ENCODE measurements at regions not wholly inside any gene's neighbourhood (a gene's known extent, or its start where the extent isn't known, plus 50 kb on each side); places are given as distances from the start of the nearest gene placed in this dataset.

DNA sequence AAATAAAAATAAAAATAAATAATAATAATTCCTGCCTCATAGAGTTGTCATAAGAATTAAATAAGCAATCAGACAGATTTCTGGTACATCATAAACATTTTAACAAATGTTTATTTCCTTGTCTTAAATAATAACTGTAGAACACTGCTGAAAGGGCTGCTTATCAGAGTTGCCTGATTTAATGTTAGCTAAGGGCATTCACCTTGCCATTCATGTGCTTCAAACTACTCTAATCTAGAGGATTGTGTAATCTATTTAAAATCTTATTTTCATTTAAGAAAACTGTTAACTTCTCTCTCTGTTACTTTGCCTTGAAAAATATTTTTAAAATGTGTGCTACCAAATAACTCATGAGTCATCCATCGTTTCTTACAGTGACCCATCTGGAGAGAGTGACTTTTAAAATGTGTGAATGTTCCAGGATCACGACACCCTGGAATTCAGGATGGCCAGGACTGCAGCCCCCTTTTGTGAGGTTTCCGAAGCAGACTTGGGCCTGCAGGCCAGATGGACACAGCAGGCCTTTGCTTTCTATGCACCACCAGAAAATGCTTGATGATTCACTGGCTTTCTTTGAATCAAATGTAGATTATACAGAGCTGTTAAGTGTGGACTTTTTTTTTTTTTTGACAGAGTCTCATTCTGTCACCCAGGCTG is 109.1 kb upstream of the TNS3 start:
- DNase-seq (ENCODE audit: low spot score) = peak; percentile 49

DNA sequence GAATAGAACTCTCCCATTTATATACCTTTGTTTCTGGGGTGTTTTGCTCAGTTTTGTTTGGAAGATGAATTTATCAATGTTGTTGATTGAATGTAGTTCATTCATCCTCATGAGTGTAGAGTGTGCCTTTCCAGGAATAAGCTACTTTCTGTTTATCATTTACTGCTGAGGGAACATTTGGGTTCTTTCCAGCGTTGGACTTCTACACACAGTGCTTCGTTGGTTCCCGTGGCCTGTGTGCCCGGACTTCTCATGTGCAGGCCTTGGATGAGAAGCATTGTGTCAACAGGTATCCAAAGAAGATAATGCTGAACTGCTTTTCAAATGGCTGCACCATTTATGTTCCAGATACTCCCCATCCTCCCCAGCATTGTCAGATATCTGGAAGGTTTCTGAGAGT is 107.6 kb upstream of the TNS3 start:
- no peak for DNase-seq (ENCODE audit: low spot score)

DNA sequence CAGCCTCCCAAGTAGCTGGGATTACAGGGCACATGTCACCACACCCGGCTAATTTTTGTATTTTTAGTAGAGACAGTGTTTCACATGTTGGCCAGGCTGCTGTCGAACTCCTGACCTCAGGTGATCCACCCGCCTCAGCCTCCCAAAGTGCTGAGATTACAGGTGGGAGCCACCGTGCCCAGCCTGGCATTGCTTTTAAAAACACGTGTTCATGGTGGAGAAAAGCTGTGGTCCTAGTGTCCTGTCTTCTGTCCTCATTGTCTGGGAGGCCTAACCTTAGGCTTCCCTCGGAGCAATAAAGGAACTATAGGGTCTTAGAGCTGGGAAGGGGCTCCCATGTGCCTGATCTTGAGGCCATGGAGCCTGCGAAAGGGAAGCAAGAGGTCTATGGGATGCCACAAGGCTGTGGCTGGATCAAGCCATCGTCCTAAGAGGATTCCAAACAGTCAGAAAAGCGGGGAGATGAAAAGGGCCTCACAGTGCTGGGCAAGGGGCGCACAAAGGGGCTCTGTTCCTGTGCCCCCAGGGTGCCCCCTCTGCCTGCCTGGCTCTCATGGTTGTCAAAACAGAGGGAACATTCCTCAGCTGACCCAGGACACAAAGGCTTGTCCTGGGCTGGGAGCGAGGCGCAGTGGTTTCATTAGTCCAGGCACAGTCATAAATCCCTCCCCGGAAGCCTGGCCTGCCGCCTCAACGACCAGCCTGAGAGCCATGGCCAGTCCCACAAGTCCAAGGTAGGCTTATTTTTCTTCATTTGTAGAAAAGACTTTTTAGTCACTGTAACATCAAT is 106.6 kb upstream of the TNS3 start:
- no peak for DNase-seq (ENCODE audit: low spot score)

DNA sequence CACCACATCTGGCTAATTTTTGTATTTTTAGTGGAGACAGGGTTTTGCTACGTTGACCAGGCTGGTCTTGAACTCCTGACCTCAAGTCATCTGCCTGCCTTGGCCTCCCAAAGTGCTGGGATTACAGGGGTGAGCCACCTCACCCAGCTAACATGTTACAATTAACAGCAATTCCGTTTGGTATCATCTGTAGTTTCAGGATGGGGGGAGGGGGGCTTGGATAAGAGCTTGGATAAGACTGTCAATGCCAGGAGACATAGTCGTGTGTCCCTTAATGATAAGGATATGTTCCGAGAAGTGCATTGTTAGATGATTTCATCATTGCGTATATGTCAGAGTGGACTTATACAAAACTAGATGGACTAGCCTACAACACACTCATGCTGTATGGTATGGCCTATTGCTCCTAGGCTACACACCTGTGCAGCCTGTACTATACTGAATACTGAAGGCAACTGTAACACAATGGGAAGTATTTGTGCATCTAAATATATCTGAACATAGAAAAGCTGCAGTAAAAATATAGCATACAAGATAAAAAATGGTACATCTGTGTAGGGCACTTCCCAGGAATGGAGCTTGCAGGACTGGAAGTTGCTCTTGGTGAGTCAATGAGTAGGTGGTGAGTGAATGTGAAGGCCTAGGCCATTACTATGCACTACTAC is 103.9 kb upstream of the TNS3 start:
- DNase-seq (ENCODE audit: low spot score) = no peak

DNA sequence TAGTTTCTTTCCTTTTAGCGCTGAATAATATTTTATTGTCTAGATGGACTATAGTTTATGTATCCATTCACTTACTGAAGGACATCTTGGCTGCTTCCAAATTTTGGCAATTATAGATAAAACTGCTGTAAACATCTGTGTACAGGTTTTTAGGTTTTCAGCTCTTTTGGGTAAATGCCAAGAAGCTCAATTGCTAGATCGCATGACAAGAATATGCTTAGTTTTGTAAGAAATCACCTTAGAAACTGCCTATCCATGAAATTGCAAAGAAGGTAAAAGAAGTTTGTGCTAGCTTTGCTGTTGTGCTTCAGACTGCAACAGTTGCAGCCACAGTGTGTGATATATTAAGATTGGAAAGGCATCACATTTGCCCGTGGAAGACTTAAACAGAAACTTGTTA is 103.2 kb upstream of the TNS3 start:
- DNase-seq (ENCODE audit: low spot score) = no peak

DNA sequence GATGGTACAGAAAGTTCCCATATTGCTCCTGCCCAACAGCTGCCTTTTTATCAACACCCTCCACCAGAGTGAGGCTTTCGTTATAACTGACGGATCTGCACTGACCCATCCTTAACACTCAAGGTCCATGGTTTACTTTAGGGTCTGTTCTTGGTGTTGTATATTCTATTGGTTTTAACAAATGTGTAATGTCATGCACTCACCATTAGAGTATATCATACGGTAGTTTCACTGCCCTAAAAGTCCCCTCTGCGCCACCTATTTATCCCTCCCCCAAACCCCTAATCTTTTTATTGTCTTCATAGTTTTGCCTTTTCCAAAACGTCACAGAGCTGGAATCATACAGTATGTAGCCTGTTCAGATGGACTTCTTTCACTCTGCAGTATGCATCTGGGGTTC is 102.8 kb upstream of the TNS3 start:
- no peak for DNase-seq (ENCODE audit: low spot score)

DNA sequence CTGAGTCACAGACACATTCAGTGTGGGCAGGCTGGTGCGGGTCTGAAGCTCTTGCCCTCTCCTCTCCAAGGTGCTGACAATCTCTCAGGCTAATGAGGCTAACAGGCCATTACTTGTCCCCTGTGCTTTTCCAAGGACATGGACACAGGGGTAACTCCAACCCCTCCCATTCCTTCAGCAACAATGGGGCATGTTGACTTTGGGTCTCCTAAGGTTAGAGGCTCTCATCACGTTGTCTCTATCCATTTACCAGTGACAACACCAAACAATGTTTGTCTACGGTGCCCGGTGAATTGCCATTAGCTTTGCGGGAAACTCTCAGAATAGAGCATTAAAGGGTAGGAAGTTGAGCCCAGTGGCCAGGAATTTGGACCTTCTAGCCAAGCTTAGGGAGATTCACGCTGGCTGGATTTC is 101.6 kb upstream of the TNS3 start:
- no peak for DNase-seq (ENCODE audit: low spot score)

DNA sequence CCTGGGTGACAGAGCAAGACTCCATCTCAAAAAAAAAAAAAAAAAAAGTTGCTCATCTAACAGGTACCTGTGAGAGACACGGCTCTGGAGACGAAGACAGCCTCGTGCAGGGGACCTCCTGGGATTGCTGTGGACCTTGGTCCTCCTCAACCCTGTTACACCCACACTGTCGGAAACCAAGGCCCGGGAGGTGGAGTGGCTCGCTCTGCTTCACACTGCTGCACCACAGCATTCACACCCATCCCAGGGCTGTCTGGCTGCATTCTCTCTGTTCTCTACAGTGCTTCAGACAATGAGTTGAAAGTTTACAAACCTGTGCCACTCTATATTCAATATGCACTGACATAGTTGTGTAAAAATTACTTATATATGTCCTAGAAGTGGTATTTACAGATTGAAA is 101.0 kb upstream of the TNS3 start:
- no peak for DNase-seq (ENCODE audit: low spot score)

DNA sequence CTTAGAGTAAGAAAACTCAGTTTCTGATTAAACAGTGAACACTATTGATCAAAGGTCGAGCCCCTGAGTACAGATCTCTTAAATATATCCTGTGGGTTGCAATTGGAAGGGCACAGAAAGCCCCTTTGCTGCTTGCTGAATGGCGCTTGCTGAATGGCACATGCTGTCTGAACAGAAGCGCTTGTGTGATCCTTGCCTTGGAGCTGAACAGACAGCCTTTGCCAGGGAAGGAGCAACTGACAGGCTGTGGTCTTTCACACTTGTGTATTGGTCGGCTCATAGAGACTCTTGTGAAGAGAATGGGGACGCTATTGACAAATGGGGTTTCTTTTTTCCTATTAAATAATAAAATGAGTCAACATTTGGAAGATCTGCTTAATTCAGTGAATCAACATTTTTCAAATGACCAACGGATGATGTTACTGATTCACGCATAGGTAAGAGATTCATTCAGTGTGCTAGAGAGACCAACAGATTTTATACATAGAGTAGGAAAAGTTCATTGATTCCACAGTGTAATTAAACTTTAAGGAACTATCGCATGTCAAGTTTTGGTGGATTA is 99.4 kb upstream of the TNS3 start:
- no peak for DNase-seq (ENCODE audit: low spot score)

DNA sequence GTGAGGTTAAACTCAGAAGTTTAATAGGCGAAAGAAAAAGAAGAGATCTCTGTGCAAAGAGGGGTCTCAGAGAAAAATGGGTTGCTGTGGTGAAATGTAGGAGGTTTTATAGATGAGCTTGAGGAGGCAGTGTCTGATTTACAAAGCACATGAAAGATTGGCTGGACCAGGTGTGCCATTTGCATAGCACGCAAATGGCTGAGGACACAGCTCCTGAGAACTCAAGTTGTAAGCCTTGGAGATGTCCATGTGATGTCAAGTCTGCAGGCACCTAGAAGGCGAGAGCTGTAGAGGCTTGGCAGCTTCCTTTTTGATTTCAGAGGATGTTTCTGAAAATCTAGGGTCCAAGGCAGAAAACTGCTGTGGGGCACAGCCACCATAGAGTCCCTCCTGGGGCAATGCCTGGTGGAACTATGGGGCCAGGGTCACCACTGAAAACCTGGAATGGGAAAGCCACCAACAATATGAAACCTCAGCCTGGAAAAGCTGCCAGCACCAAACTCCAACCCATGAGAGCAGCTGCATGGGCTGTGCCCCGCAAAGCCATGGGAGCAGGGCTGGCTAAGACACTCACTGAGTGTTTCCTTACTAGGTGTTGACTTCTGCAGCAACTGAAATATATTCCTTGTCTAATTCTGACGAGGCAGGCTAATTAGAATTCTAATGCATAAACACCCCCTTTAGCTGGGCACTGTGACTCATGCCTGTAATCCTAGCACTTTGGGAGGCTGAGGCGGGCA is 96.9 kb upstream of the TNS3 start:
- DNase-seq (ENCODE audit: low spot score) = no peak

DNA sequence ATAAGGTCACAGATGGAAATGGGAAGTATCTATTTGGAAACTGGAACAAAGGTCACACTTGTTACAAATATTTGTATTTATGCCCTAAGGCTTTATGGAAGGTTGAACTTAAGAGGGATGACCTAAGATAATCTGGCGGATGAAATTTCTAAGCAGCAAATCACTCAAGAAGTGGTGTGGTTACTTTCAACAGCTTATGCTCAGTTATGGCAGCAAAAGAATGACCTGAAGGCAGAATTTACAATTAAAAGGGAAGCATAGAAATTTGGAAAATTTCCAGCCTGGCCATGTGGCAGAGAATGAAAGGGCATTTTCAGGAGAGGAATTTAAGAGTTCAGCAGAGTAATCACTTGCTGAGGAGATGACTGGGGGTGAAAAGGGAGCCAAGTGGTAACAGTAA is 95.8 kb upstream of the TNS3 start:
- DNase-seq (ENCODE audit: low spot score) = peak; percentile 35

DNA sequence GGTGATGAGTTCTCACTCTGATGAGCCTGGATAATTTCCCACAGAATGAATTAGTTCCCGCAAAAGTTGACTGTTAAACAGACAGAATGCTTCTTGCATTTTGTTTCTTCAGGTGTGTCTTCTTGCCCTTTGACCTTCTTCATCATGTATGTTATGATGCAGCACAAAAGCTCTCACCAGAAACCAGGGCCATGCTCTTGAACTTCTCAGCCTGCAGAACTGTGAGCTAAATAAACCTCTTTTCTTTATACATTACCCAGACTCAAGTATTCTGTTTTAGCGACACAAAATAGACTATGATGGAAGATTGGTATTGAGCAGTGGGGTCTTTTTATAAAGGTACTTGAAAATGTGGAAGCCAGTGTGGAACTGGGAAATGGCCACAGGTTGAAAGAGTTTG is 95.2 kb upstream of the TNS3 start:
- no peak for DNase-seq (ENCODE audit: low spot score)

DNA sequence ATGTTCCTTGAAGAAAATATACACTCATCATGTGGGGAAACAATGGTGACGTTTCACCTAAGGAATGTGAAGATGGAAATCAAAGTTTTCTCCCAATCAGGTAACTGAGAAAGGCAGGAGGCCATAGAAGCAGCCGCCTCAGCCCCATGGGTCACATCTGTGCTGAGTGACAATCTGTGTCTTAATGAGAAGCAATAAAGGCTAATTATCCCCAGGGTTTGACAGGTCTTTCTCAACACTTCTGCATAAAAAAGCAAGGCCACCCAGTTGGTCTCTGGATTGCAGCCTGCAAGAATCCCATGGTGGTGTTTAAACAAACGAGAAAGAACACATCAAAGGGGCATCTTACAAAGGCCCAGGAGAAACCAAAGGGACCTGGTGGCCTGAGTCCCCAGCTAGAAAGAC is 91.1 kb upstream of the TNS3 start:
- peak; percentile 43 for DNase-seq (ENCODE audit: low spot score)

DNA sequence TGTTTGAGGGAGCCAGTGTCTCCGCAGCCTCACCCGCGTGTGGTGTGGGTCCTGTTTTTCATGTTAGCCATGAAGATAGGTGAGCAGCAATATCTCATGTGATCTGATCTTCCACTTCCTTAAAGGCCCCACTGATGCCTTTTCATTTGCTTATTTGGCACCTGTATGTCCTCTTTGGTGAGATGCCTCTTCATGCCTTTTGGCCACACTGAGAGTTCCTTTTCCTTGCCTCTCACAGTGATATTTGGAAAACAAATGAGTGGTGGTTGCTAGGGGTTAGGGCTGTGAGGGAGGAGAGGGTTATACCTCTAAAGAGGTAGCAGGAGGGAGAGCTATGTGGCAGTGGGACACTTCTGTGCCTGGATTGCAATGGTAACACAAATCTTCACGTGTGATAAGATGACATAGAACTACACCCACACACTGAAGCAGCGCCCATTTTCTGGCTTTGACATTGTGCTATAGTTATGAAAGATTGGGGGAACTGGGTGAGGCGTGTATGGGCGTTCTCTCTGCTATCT is 90.4 kb upstream of the TNS3 start:
- DNase-seq (ENCODE audit: low spot score) = no peak

DNA sequence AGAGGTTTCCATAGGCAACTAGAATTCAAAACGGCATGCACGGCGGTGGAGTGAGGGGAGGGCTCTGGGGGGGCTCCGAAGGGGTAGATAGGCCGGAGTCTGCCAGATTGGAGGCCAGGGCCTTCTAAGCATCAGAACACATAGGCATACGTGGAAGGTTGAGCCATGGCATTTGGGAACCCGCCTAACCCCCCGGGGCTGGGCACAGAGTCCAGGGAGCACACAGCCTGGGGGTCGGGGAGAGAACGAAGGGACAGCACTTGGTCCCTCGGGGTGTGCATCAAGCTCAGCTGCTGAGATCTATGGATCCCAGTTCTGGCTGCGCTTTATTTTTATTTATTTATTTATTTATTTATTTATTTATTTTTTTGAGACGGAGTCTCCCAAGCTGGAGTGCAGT is 89.4 kb upstream of the TNS3 start:
- no peak for DNase-seq (ENCODE audit: low spot score)

DNA sequence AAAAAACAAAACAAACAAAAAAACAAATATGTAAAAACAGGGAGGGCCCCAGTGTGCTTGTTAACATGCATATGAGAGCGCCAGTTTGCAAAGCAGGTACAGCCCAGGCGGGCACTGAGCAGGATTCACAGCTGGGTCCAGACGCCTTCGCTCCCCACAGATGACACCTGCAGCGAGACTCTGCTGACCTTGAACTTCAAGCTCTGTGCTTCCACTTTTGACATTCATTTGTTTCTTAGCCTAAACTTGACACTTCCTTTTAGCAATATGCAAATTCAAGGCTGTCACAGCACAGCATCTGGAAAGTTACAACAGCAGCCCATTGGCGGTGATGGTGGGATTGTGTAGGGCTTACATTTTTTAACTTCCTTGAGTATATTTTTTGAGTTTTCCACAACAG is 88.8 kb upstream of the TNS3 start:
- DNase-seq (ENCODE audit: low spot score) = no peak

DNA sequence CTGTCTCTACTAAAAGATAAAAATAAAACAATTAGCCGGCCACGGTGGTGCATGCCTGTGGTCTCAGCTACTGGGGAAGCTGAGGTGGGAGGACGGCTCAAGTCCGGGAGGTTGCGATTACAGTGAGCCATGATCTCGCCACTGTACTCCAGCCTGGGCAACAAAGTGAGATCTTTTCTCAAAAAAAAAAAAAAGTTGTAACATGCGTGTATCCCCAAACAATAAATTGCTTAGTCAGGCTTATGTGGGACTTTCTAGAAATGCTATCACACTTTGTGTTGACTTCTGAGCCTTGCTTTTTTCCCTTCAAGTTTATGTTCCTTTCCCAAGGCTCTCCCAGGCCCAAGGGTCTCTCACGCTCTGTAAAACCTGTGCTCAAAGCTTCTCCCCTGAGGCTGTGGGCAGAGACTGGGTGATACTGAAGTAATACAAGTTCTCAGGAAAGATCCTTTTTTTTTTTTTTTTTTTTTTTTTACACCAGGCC is 88.0 kb upstream of the TNS3 start:
- no peak for DNase-seq (ENCODE audit: low spot score)

DNA sequence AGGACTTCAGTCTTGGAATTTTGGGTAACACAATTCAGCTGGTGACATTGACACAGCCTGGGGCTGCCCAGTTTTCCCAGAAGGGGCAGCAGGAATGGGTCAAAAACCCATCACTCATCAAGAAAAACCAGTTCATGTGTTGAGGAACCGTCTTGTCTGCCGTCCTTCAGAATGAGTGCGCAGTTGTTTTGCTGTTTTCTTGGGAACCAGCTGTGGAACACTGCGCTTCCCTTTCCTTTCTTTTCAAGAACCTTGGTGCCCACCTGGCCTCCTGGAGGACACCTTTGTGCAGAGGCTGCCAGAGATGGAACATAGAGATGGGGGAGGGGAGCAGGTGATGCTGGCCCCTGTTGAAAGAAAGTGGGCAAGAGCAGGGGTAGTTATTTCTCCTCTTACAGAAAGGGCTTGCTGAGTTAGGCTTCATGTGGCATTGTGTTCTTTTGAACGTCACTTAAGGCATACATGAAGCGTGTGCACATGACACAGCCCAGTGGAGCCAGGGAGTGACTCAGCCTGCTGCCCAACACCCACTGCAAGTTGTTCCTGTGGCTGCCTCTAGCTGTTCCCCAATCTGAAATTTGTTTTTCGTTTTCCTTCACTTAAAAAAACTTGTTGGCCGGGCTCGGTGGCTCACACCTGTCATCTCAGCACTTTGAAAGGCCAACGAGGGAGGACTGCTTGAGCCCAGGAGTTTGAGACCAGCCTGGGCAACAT is 87.4 kb upstream of the TNS3 start:
- peak; percentile 95 for DNase-seq (ENCODE audit: low spot score)

DNA sequence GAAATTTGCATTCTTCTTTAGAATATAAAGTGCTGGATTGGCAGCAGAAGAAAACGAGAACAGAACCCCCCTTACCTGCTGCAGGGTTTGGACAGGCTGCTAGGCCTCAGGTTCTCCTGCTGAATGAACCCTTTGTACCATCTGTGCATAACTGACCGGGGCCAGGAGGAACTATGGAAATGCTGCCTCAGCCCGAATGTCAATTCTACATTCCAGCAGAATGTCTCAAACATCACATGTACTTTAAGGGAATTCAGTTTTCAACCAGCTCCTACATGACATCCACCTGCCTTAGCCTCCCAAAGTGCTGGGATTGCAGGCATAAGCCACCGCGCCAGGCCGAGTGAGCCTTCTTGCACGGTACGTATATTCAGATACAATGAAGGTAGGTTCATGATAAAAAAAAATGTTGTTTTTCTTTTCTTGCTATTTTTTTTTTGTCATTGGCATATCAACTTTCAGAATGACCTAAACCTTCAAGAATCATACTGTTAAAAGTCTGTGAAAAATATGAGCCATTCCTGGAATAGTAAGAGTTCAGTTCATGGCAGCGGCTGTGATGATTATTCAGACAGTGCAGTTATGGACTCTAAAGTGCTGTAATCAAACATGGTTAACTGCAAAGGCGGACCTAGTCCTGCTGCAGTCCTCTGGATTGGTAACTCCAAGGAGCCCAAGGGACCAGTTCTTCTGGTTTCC is 84.4 kb upstream of the TNS3 start:
- peak; percentile 35 for DNase-seq (ENCODE audit: low spot score)

DNA sequence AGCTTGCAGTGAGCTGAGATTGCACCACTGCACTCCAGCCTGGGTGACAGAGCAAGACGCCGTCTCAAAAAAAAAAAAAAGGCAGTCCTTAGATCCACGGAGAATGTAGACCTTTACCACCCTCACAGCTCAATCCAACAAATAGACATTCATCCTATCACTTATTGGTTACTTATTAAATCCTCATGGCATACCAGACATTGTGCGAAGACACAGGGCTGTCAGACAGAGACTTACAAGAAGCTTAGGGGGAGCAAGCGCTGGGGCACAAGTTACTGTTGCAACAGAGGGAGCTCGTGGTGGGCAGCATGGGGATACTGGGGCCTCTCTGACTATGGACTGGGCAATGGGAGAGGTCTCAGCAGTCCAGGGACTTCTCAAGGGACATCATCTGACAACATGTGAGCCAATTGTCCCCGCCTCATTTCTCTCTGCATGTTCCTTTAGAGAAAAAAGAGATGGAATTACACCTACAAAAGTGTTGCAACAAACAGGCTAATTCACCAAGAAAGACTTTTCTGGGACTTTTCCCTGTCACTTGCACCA is 82.8 kb upstream of the TNS3 start:
- no peak for DNase-seq (ENCODE audit: low spot score)
